ENCODE measurements at regions not wholly inside any gene's neighbourhood (a gene's known extent, or its start where the extent isn't known, plus 50 kb on each side); places are given as distances from the start of the nearest gene placed in this dataset.
"Not testable (repeated sequence)": the region's sequence is repeated elsewhere in the genome, so short reads cannot be mapped to it uniquely, and the experiment has no call there.

- ATAC-seq (no peak), DNase-seq (ENCODE audit: low spot score) (no peak)
- intact Hi-C loops (cut with DNase I): no loop called here
Measured at GRCh38 chr16:73418691-73419090, 370.8 kb upstream of the ZFHX3 start.

- intact Hi-C loops (cut with DNase I): no loop called here
- DNase-seq (ENCODE audit: low spot score) (no peak), ATAC-seq (no peak)
Measured at GRCh38 chr16:73418051-73418450, 370.1 kb upstream of the ZFHX3 start.

GRCh38 chr16:73415286-73415685 lies 367.4 kb upstream of the ZFHX3 start:
- ATAC-seq (no peak), DNase-seq (ENCODE audit: low spot score) (no peak)
- intact Hi-C loops (cut with DNase I): no loop called here

- ATAC-seq (no peak), DNase-seq (ENCODE audit: low spot score) (no peak)
- intact Hi-C loops (cut with DNase I): no loop called here
Measured at GRCh38 chr16:73414638-73415037, 366.7 kb upstream of the ZFHX3 start.

- no peak for DNase-seq (ENCODE audit: low spot score)
- ATAC-seq: no peak
- intact Hi-C loops (cut with DNase I): no loop called here
Measured at GRCh38 chr16:73413830-73414190, 365.9 kb upstream of the ZFHX3 start.

- DNase-seq (ENCODE audit: low spot score) (no peak), ATAC-seq (no peak)
- intact Hi-C loops (cut with DNase I): no loop called here
Measured at GRCh38 chr16:73413091-73413829, 365.3 kb upstream of the ZFHX3 start.

- DNase-seq (ENCODE audit: low spot score) (no peak), ATAC-seq (no peak)
- intact Hi-C loops (cut with DNase I): no loop called here
Measured at GRCh38 chr16:73412416-73412815, 364.5 kb upstream of the ZFHX3 start.

- intact Hi-C loops (cut with DNase I): no loop called here
- ATAC-seq: no peak
- DNase-seq (ENCODE audit: low spot score): no peak
Measured at GRCh38 chr16:73408716-73409115, 360.8 kb upstream of the ZFHX3 start.

GRCh38 chr16:73408311-73408710 lies 360.4 kb upstream of the ZFHX3 start:
- intact Hi-C loops (cut with DNase I): no loop called here
- DNase-seq (ENCODE audit: low spot score) (no peak), ATAC-seq (no peak)

GRCh38 chr16:73405851-73406250 lies 357.9 kb upstream of the ZFHX3 start:
- ATAC-seq: no peak
- intact Hi-C loops (cut with DNase I): loop anchor here (2.0 kb wide), 1 partner anchor 63 kb away; no protein-coding TSS in a partner anchor

GRCh38 chr16:73404001-73404400 lies 356.1 kb upstream of the ZFHX3 start:
- intact Hi-C loops (cut with DNase I): loop anchor here (2.0 kb wide), 1 partner anchor 61 kb away; no protein-coding TSS in a partner anchor
- ATAC-seq (no peak), DNase-seq (ENCODE audit: low spot score) (no peak)

More at GRCh38 chr16:73405851-73406250, 357.9 kb upstream of the ZFHX3 start:
- no peak for DNase-seq (ENCODE audit: low spot score)

- ATAC-seq (no peak), DNase-seq (ENCODE audit: low spot score) (no peak)
- intact Hi-C loops (cut with DNase I): no loop called here
Measured at GRCh38 chr16:73403291-73403690, 355.4 kb upstream of the ZFHX3 start.

GRCh38 chr16:73400951-73401350 lies 353.0 kb upstream of the ZFHX3 start:
- intact Hi-C loops (cut with DNase I): no loop called here
- ATAC-seq: no peak
- DNase-seq (ENCODE audit: low spot score): no peak

GRCh38 chr16:73399997-73400396 lies 352.1 kb upstream of the ZFHX3 start:
- DNase-seq (ENCODE audit: low spot score): no peak
- no peak for ATAC-seq
- intact Hi-C loops (cut with DNase I): no loop called here

- no peak for DNase-seq (ENCODE audit: low spot score)
- intact Hi-C loops (cut with DNase I): no loop called here
- no peak for ATAC-seq
Measured at GRCh38 chr16:73399486-73399885, 351.6 kb upstream of the ZFHX3 start.

- ATAC-seq; DNase-seq (ENCODE audit: low spot score); intact Hi-C loops (cut with DNase I): not testable (repeated sequence)
Measured at GRCh38 chr16:73398604-73399003, 350.7 kb upstream of the ZFHX3 start.

GRCh38 chr16:73396556-73396955 lies 348.6 kb upstream of the ZFHX3 start:
- intact Hi-C loops (cut with DNase I): no loop called here
- no peak for DNase-seq (ENCODE audit: low spot score)

GRCh38 chr16:73390936-73391335 lies 343.0 kb upstream of the ZFHX3 start:
- no peak for ATAC-seq
- intact Hi-C loops (cut with DNase I): no loop called here
- no peak for DNase-seq (ENCODE audit: low spot score)

More at GRCh38 chr16:73396556-73396955, 348.6 kb upstream of the ZFHX3 start:
- no peak for ATAC-seq

GRCh38 chr16:73390491-73390890 lies 342.6 kb upstream of the ZFHX3 start:
- ATAC-seq: no peak
- intact Hi-C loops (cut with DNase I): no loop called here

GRCh38 chr16:73389085-73389484 lies 341.2 kb upstream of the ZFHX3 start:
- intact Hi-C loops (cut with DNase I): no loop called here
- no peak for ATAC-seq
- DNase-seq (ENCODE audit: low spot score): no peak

More at GRCh38 chr16:73390491-73390890, 342.6 kb upstream of the ZFHX3 start:
- no peak for DNase-seq (ENCODE audit: low spot score)

- DNase-seq (ENCODE audit: low spot score) (no peak), ATAC-seq (no peak)
- intact Hi-C loops (cut with DNase I): no loop called here
Measured at GRCh38 chr16:73387979-73388378, 340.1 kb upstream of the ZFHX3 start.
